D721Med (cell line): ENCODE measurements at regions not wholly inside any gene's neighbourhood (a gene's known extent, or its start where the extent isn't known, plus 50 kb on each side); places are given as distances from the start of the nearest gene placed in this dataset.
"Not testable (repeated sequence)": the region's sequence is repeated elsewhere in the genome, so short reads cannot be mapped to it uniquely, and the experiment has no call there.

Experiments used
- DNase-seq: peaks from one replicate; pipeline ENCODE4 v3.0.0; 2011; ENCODE audit warnings: low spot score; ENCODE audit not compliant: insufficient read length
- FAIRE-seq: peaks from 2 replicates; lab custom pipeline; 2011; peaks lifted over from hg19 to GRCh38; lab: Jason Lieb, UNC
- TF ChIP-seq, protein P1 (sequence below): IDR thresholded peaks from 2 replicates; pipeline ENCODE4 v1.5.1; 2012; ENCODE audit warnings: mild to moderate bottlenecking, control low read depth; ENCODE audit not compliant: insufficient read depth; ENCODE audit errors: missing control alignments

DNA sequence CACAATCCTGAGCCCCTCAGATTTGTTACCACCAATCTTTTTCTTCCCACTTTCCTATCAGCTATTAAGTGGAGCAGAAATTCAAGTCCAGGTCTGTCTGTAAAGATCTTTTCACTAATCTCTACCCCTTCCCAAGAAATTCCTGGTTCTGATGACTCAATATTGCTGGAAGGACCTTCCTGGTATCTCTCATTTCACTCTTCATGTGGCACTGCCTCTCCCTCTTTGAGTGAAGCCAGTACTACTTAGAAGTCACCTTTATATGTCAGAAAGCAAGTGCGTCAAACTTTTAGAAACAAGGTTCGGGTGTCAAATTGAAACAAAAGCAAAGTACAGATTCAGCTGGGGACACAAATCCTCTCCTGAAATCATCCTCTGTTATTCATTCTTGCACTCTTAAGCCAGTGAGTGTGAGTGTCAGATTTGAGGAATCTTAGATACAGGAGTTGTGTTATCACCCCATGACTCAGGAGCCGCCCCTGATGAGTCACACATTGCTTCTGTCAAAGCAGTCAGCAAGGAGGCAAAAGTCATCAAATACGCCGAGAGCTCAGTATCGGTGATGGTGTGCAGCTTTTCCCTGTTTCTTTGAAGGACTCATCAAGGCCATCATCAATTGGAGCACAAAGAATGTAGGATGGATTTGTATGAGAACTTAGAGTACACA, 313.0 kb downstream of the CETN3 start:
- TF ChIP-seq, protein P1, sequence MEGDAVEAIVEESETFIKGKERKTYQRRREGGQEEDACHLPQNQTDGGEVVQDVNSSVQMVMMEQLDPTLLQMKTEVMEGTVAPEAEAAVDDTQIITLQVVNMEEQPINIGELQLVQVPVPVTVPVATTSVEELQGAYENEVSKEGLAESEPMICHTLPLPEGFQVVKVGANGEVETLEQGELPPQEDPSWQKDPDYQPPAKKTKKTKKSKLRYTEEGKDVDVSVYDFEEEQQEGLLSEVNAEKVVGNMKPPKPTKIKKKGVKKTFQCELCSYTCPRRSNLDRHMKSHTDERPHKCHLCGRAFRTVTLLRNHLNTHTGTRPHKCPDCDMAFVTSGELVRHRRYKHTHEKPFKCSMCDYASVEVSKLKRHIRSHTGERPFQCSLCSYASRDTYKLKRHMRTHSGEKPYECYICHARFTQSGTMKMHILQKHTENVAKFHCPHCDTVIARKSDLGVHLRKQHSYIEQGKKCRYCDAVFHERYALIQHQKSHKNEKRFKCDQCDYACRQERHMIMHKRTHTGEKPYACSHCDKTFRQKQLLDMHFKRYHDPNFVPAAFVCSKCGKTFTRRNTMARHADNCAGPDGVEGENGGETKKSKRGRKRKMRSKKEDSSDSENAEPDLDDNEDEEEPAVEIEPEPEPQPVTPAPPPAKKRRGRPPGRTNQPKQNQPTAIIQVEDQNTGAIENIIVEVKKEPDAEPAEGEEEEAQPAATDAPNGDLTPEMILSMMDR, result no peak
- DNase-seq, result no peak
- FAIRE-seq, result no peak

DNA sequence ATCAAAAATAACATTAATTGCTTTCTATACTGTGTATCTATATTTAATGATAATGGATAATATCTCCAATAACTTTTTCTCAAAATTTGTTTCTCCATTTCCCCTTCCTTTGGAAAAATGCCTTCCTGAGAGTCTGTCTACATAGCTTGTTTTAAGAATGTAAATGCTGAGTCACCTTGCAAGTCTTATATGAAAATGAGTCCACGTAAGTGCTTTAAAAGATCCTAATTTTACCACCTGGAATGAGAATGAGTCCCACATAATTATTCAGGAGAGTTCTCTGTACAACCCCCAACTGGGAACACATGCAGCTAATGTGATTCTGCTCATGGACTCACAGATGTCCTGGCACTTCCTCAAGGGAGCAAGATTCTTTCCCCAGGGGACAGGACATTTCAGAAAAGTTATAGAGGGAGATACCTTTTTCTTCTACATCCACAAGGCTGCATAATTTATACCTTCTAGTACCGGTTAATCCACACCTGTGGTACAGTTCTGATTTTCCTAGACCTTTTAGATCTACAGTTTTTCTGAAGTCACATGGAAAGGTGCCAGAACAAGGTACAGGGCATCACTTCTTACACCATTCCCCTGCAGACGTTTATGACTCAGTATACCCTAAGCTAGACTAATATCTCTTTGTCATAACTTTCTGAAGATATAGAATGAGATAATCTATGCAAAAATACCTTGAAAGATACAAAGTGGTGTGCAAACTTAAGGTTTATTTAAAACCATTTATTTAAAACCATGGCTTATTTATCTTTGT, 314.1 kb downstream of the CETN3 start:
- DNase-seq (no peak), FAIRE-seq (no peak)
- TF ChIP-seq, protein P1, result no peak

DNA sequence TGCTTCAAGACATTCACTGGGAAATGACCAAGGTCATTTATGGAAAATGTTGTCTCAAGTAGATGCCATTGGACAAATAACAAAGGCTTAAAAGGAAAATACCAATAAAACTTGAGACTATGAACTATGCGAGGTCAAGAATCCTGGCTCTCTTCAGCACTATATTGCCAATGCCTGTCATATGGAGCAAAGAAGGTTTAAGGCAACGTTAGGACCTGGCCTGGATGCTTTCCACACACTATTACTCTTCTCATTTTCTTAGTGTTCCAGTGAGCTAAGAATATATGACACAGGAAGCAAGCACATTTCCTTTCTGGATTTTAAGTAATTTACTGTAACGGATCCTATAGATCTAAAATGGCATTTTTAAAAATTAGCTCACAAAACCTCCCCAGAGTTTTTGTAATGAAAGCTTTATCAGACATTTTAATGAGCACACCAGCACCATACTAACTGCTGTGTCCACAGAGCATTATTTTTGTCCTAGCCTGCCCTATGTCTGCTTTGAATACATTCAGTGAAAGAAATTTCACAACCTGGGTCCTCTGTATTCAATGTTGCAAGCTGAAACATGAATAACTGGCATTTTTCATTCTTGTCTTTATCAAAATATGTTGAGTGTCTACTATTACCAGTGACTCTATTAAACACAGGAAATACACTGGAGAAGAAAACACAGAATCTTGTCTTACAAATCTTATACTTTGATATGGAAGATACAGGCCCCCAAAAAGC, 315.6 kb downstream of the CETN3 start:
- FAIRE-seq, result no peak
- DNase-seq, result no peak
- TF ChIP-seq, protein P1, result no peak

DNA sequence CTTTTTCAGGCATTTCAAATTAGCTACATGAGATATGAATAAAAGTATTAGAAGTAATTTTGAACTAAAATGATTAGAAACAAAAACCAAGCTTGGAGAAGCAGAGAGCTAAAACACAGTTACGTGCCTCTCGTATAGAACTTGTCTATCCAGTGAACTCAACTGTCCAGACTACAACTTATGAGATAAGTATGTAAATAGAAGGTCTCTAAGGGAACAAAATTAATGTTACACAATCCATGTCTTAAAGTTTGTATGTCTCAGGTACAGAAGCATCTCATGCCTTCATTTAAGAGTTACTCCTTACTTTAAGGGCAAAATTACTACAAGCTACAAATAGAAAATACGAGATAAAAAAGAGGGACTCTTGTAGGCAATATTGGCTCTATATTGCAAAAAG, 316.8 kb downstream of the CETN3 start:
- TF ChIP-seq, protein P1, result no peak
- no peak for DNase-seq
- FAIRE-seq, result no peak

DNA sequence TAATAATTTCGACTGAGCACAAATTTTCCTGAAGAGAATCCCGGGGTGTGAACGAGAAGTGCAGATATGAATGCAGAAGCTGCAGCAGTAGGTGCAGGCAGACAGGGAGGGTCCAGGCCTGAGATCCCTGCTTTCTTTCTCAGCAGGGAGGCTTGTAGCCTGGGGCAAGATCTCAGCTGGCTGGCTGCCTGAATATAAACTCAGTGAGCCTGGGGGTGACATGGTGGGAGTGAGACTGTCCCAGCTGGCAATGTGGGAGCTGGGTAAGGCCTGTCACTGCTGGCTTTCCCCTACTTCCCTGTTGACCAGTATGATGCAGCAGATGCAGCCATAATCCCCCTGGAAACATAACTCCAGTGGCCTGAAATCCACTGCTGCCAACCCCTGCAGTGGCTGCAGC, 325.2 kb downstream of the CETN3 start:
- TF ChIP-seq, protein P1, result no peak
- FAIRE-seq (no peak), DNase-seq (no peak)

DNA sequence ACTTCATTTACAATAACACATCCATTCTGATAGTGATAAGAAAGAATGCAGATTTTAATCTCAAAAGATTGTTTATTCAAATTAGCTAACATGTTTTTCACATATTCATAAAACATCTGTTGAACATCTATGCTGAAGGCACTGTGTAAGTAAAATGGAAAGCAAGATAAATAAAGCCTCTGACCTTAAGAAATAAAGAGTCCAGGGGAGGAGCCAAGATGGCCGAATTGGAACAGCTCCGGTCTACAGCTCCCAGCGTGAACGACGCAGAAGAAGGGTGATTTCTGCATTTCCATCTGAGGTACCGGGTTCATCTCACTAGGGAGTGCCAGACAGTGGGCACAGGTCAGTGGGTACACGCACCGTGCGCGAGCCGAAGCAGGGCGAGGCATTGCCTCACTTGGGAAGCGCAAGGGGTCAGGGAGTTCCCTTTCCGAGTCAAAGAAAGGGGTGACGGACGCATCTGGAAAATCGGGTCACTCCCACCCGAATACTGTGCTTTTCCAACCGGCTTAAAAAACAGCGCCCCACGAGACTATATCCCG, 336.5 kb downstream of the CETN3 start:
- not testable (repeated sequence) for DNase-seq
- FAIRE-seq, result peak; percentile 25

DNA sequence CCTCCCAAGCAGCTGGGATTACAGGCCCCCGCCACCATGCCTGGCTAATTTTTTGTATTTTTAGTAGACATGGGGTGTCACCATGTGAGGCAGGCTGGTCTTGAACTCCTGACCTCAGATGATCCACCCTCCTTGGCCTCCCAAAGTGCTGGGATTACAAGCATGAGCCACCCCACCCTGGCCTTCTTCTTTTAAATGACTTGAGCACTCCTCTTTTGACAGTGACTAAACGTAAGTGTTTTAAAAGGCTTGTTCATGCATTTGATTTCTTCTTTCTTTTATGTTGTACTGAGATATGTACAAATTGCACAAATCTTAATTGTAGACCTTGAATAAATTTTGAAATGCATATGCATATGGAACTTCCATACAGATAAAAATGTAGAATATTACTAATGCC, 337.9 kb downstream of the CETN3 start:
- DNase-seq (no peak), FAIRE-seq (no peak)
- TF ChIP-seq, protein P1, result no peak
